ENCODE measurements at regions not wholly inside any gene's neighbourhood (a gene's known extent, or its start where the extent isn't known, plus 50 kb on each side); places are given as distances from the start of the nearest gene placed in this dataset.

GRCh38 chr3:154781595-154781994, 298.5 kb upstream of the MME start:
- TF ChIP-seq CTCF (IDR thresholded peaks at IDR 0.05; ENCODE audit: insufficient read depth, low read depth, low read length) (no peak), EZH2 (IDR thresholded peaks at IDR 0.05; ENCODE audit: insufficient read depth, low read length) (no peak)

Measured in astrocyte (in vitro differentiated cells and primary cell).